Suprapubic skin (tissue), 4 donors: ENCODE measurements at regions not wholly inside any gene's neighbourhood (a gene's known extent, or its start where the extent isn't known, plus 50 kb on each side); places are given as distances from the start of the nearest gene placed in this dataset.

ENCODE experiments used
- DNase-seq, 2 donors: peaks; one replicate each; pipeline ENCODE4 v3.0.0-alpha.2; 2019; ENCODE audit warnings: low spot score in 2 of 2
- H3K27ac ChIP-seq: fragments of 200-600 bp; sonication (generic); one replicate; pipeline ENCODE4 v1.5.1; 2019
- H3K27me3 ChIP-seq: fragments of 200-600 bp; sonication (generic); one replicate; pipeline ENCODE4 v1.5.1; 2019
- H3K36me3 ChIP-seq: fragments of 200-600 bp; sonication (generic); one replicate; pipeline ENCODE4 v1.5.1; 2019
- H3K4me1 ChIP-seq: fragments of 200-600 bp; sonication (generic); one replicate; pipeline ENCODE4 v1.5.1; 2019
- H3K4me3 ChIP-seq: fragments of 200-600 bp; sonication (generic); one replicate; pipeline ENCODE4 v1.5.1; 2019; ENCODE audit warnings: mild to moderate bottlenecking
- H3K9me3 ChIP-seq: fragments of 200-600 bp; sonication (generic); one replicate; pipeline ENCODE4 v1.5.1; 2019
- CTCF ChIP-seq, 2 donors: fragments of 200-600 bp in 1 of 2; fragments of 450-650 bp in 1 of 2; sonication (generic) in 1 of 2; IDR thresholded peaks; one replicate each; pipeline ENCODE4 v1.5.1; 2016 to 2019; ENCODE audit warnings: antibody characterized with exemption in 2 of 2, mild to moderate bottlenecking in 1 of 2, moderate library complexity in 1 of 2
- EP300 ChIP-seq: sonication (generic); formaldehyde crosslinking; IDR thresholded peaks from one replicate; pipeline ENCODE4 v1.6.1; 2017; ENCODE audit warnings: antibody characterized with exemption
- POLR2A ChIP-seq, 2 donors: fragments of 450-650 bp; IDR thresholded peaks; one replicate each; pipeline ENCODE4 v1.6.1; 2017; ENCODE audit warnings: antibody characterized with exemption in 2 of 2, mild to moderate bottlenecking in 2 of 2, moderate library complexity in 2 of 2
- POLR2AphosphoS5 ChIP-seq, 3 donors: sonication (generic); formaldehyde crosslinking; IDR thresholded peaks; one replicate each; pipeline ENCODE4 v1.6.1; 2017; ENCODE audit warnings: antibody characterized with exemption in 3 of 3
- WGBS: methylation state at CpG from one replicate; pipeline ENCODE4 v1.1.5; 2018; 5-methylcytosine and 5-hydroxymethylcytosine counted together

GRCh38 chrX:5648941-5649568, 579.6 kb downstream of the NLGN4X start:
- no peaks in the 10 kb centered on the region for H3K4me1 ChIP-seq
- 75% methylated on average over 12 of the region's 12 CpGs for WGBS
- no peaks in the 10 kb centered on the region for H3K27me3 ChIP-seq
- no peak overlapping the region for H3K27ac ChIP-seq
- H3K9me3 ChIP-seq: no peaks in the 10 kb centered on the region
- DNase-seq: no peak
- H3K36me3 ChIP-seq: no peaks in the 10 kb centered on the region
- no peak overlapping the region for H3K4me3 ChIP-seq
- TF ChIP-seq POLR2AphosphoS5 (IDR thresholded peaks at IDR 0.05) (no peak), EP300 (no peak)

GRCh38 chrX:5646818-5647217, 581.8 kb downstream of the NLGN4X start:
- no peaks in the 10 kb centered on the region for H3K36me3 ChIP-seq
- no peak overlapping the region for H3K27ac ChIP-seq
- no peaks in the 10 kb centered on the region for H3K9me3 ChIP-seq
- no peaks in the 10 kb centered on the region for H3K27me3 ChIP-seq
- H3K4me1 ChIP-seq: no peaks in the 10 kb centered on the region
- TF ChIP-seq CTCF (IDR thresholded peaks at IDR 0.05) (no peak), EP300 (no peak), POLR2A (IDR thresholded peaks at IDR 0.05) (no peak), POLR2AphosphoS5 (IDR thresholded peaks at IDR 0.05) (no peak)
- no peak for DNase-seq
- H3K4me3 ChIP-seq: no peak overlapping the region
- 38% methylated on average over 5 of the region's 5 CpGs for WGBS

- Histone ChIP-seq H3K36me3 (no peaks in the 10 kb centered on the region), H3K27me3 (no peaks in the 10 kb centered on the region), H3K4me1 (no peaks in the 10 kb centered on the region), H3K9me3 (no peaks in the 10 kb centered on the region), H3K27ac (no peak overlapping the region), H3K4me3 (no peak overlapping the region)
- no peak for DNase-seq
- TF ChIP-seq POLR2AphosphoS5 (IDR thresholded peaks at IDR 0.05) (no peak), CTCF (IDR thresholded peaks at IDR 0.05) (no peak), POLR2A (IDR thresholded peaks at IDR 0.05) (no peak), EP300 (no peak)
- 46% methylated on average over 8 of the region's 8 CpGs for WGBS
Measured at GRCh38 chrX:5644776-5645175, 583.9 kb downstream of the NLGN4X start.

GRCh38 chrX:5640071-5640470, 588.6 kb downstream of the NLGN4X start:
- Histone ChIP-seq H3K27ac (no peak overlapping the region), H3K36me3 (no peaks in the 10 kb centered on the region), H3K4me1 (no peaks in the 10 kb centered on the region), H3K4me3 (no peak overlapping the region), H3K27me3 (no peaks in the 10 kb centered on the region), H3K9me3 (no peaks in the 10 kb centered on the region)
- TF ChIP-seq CTCF (IDR thresholded peaks at IDR 0.05) (no peak), POLR2A (IDR thresholded peaks at IDR 0.05) (no peak), POLR2AphosphoS5 (IDR thresholded peaks at IDR 0.05) (no peak), EP300 (no peak)
- no peak for DNase-seq
- WGBS: 88% methylated on average over 4 of the region's 4 CpGs

GRCh38 chrX:5638572-5638971, 590.1 kb downstream of the NLGN4X start:
- Histone ChIP-seq H3K27ac (no peak overlapping the region), H3K4me1 (no peaks in the 10 kb centered on the region), H3K9me3 (no peaks in the 10 kb centered on the region), H3K36me3 (no peaks in the 10 kb centered on the region), H3K27me3 (no peaks in the 10 kb centered on the region), H3K4me3 (no peak overlapping the region)
- TF ChIP-seq CTCF (IDR thresholded peaks at IDR 0.05): no peak
- TF ChIP-seq POLR2AphosphoS5 (IDR thresholded peaks at IDR 0.05): no peak
- TF ChIP-seq EP300: no peak
- TF ChIP-seq POLR2A (IDR thresholded peaks at IDR 0.05): no peak
- DNase-seq: no peak
- 83% methylated on average over 7 of the region's 7 CpGs for WGBS

GRCh38 chrX:5632887-5633286, 595.8 kb downstream of the NLGN4X start:
- no peaks in the 10 kb centered on the region for H3K4me1 ChIP-seq
- no peak for DNase-seq
- H3K27ac ChIP-seq: no peak overlapping the region
- no peak overlapping the region for H3K4me3 ChIP-seq
- no peaks in the 10 kb centered on the region for H3K36me3 ChIP-seq
- TF ChIP-seq POLR2A (IDR thresholded peaks at IDR 0.05) (no peak), POLR2AphosphoS5 (IDR thresholded peaks at IDR 0.05) (no peak), EP300 (no peak), CTCF (IDR thresholded peaks at IDR 0.05) (no peak)
- H3K9me3 ChIP-seq: no peaks in the 10 kb centered on the region
- no peaks in the 10 kb centered on the region for H3K27me3 ChIP-seq
